Loucy (cell line): ENCODE measurements at regions not wholly inside any gene's neighbourhood (a gene's known extent, or its start where the extent isn't known, plus 50 kb on each side); places are given as distances from the start of the nearest gene placed in this dataset.

Experiments used
- H2AFZ ChIP-seq: fragments of 200-600 bp; sonication (generic); 2 replicates; pipeline ENCODE4 v1.6.0; 2016; ENCODE audit warnings: antibody characterized with exemption, mild to moderate bottlenecking, low read length, moderate library complexity
- H3F3A ChIP-seq: fragments of 200-600 bp; 2 replicates; pipeline ENCODE4 v1.6.0; 2016; ENCODE audit warnings: antibody characterized with exemption, low read depth, mild to moderate bottlenecking
- H3K27me3 ChIP-seq: fragments of 200-600 bp; sonication (generic); 2 replicates; pipeline ENCODE4 v1.6.1; 2014; ENCODE audit warnings: low read length, mild to moderate bottlenecking; ENCODE audit not compliant: insufficient read depth, poor library complexity, severe bottlenecking
- H3K36me3 ChIP-seq: fragments of 200-600 bp; sonication (generic); 2 replicates; pipeline ENCODE4 v1.6.1; 2016; ENCODE audit warnings: low read length; ENCODE audit not compliant: insufficient read depth
- H3K4me1 ChIP-seq: fragments of 200-600 bp; sonication (generic); 2 replicates; pipeline ENCODE4 v1.5.1; 2014; ENCODE audit warnings: low read length, mild to moderate bottlenecking; ENCODE audit not compliant: insufficient read depth, poor library complexity, severe bottlenecking
- H3K4me2 ChIP-seq: fragments of 200-600 bp; sonication (generic); 2 replicates; pipeline ENCODE4 v1.6.0; 2014; ENCODE audit warnings: antibody characterized with exemption, low read length, low read depth, mild to moderate bottlenecking; ENCODE audit not compliant: poor library complexity, severe bottlenecking
- H3K4me3 ChIP-seq: fragments of 200-600 bp; sonication (generic); 2 replicates; pipeline ENCODE4 v1.5.1; 2014; ENCODE audit warnings: low read length, mild to moderate bottlenecking, mixed read lengths; ENCODE audit not compliant: poor library complexity, severe bottlenecking
- H3K79me2 ChIP-seq: fragments of 200-600 bp; sonication (generic); 2 replicates; pipeline ENCODE4 v1.6.1; 2014; ENCODE audit warnings: low read length; ENCODE audit not compliant: insufficient read depth
- H3K9ac ChIP-seq: fragments of 200-600 bp; sonication (generic); 2 replicates; pipeline ENCODE4 v1.6.0; 2014; ENCODE audit warnings: mild to moderate bottlenecking, low read depth, low read length, moderate library complexity; ENCODE audit not compliant: poor library complexity, severe bottlenecking
- H3K9me2 ChIP-seq: fragments of 200-600 bp; sonication (generic); replicated peaks from 2 replicates; pipeline ENCODE4 v1.6.1; 2016; ENCODE audit warnings: low read depth, low read length, mixed read lengths
- H3K9me3 ChIP-seq: fragments of 200-600 bp; sonication (generic); 2 replicates; pipeline ENCODE4 v1.6.1; 2014; ENCODE audit warnings: mild to moderate bottlenecking, antibody characterized with exemption, low read length, low read depth; ENCODE audit not compliant: insufficient read depth
- H4K20me1 ChIP-seq: fragments of 200-600 bp; sonication (generic); 2 replicates; pipeline ENCODE4 v1.6.0; 2014; ENCODE audit warnings: antibody characterized with exemption, low read length, mild to moderate bottlenecking; ENCODE audit not compliant: insufficient read depth, poor library complexity, severe bottlenecking
- EZH2phosphoT487 ChIP-seq: fragments of 200-600 bp; IDR thresholded peaks from 2 replicates; pipeline ENCODE4 v1.6.1; 2018; ENCODE audit warnings: antibody characterized with exemption, mild to moderate bottlenecking, moderate library complexity, borderline replicate concordance
- TF ChIP-seq, protein P1 (sequence below): fragments of 200-600 bp; sonication (generic); conservative IDR thresholded peaks from 2 replicates; pipeline ENCODE4 v1.5.1; 2014; ENCODE audit warnings: mild to moderate bottlenecking, antibody characterized with exemption, low read length

DNA sequence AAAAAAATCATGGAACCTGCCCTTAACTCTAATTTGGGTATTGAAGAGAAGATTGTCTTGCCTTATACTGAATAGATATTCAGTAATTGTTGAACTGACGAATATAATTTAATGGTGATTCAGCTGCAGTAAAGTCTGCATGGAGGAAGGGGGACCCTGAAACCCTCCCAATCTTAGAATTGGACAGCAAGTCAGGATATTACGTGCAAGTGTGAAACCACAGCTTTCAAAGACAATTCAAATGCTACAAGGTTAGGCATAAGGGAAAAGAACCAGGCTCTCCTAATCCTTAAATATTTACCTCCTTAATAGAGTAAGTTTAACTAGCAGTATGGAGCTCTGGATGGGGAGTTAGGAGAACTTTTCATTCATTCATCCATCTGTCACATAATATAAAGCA is 226.9 kb upstream of the TNP1 start:
- H3K27me3 ChIP-seq = no peaks in the 10 kb centered on the region
- H3K36me3 ChIP-seq = no peaks in the 10 kb centered on the region
- no peak overlapping the region for H3K9ac ChIP-seq
- no peak overlapping the region for H3K4me3 ChIP-seq
- H3K4me1 ChIP-seq = no peaks in the 10 kb centered on the region
- no peaks in the 10 kb centered on the region for H3K9me2 ChIP-seq
- no peaks in the 10 kb centered on the region for H3K9me3 ChIP-seq
- H3F3A ChIP-seq = no peaks in the 10 kb centered on the region
- H4K20me1 ChIP-seq = no peaks in the 10 kb centered on the region
- H3K79me2 ChIP-seq = no peaks in the 10 kb centered on the region
- H2AFZ ChIP-seq = no peak overlapping the region
- no peak for TF ChIP-seq EZH2phosphoT487
- TF ChIP-seq, protein P1, sequence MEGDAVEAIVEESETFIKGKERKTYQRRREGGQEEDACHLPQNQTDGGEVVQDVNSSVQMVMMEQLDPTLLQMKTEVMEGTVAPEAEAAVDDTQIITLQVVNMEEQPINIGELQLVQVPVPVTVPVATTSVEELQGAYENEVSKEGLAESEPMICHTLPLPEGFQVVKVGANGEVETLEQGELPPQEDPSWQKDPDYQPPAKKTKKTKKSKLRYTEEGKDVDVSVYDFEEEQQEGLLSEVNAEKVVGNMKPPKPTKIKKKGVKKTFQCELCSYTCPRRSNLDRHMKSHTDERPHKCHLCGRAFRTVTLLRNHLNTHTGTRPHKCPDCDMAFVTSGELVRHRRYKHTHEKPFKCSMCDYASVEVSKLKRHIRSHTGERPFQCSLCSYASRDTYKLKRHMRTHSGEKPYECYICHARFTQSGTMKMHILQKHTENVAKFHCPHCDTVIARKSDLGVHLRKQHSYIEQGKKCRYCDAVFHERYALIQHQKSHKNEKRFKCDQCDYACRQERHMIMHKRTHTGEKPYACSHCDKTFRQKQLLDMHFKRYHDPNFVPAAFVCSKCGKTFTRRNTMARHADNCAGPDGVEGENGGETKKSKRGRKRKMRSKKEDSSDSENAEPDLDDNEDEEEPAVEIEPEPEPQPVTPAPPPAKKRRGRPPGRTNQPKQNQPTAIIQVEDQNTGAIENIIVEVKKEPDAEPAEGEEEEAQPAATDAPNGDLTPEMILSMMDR = no peak
- no peak overlapping the region for H3K4me2 ChIP-seq

GRCh38 chr2:217086038-217086522 is 226.2 kb upstream of the TNP1 start:
- Histone ChIP-seq H3K9me3 (no peaks in the 10 kb centered on the region), H3F3A (no peaks in the 10 kb centered on the region), H3K4me2 (no peak overlapping the region), H3K4me1 (no peaks in the 10 kb centered on the region), H3K27me3 (no peaks in the 10 kb centered on the region), H3K36me3 (no peaks in the 10 kb centered on the region), H2AFZ (no peak overlapping the region), H3K9ac (no peak overlapping the region), H3K79me2 (no peaks in the 10 kb centered on the region), H3K4me3 (no peak overlapping the region), H4K20me1 (no peaks in the 10 kb centered on the region), H3K9me2 (no peaks in the 10 kb centered on the region)
- TF ChIP-seq, protein P1 = no peak
- TF ChIP-seq EZH2phosphoT487 = no peak

DNA sequence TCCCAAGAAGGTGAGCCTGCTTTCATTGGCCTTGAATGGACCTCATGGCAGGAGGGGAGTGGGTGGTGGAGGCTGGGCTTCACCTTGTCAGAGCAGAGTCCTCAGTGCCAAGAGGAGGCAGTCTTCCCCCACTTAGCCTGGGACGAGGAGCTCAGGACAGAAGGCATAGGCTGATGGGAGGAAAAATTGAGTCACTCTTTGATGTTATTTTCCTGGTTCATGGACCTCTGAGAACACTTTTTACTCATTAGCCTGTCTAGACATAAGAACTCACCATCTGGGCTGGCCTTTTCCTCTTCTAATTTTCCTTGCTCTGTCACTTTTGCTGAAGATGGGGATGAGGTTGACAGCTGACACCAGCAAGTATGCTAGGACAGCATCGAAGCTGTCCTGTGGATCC is 225.7 kb upstream of the TNP1 start:
- Histone ChIP-seq H3K9me3 (no peaks in the 10 kb centered on the region), H3K4me2 (no peak overlapping the region), H3K4me1 (no peaks in the 10 kb centered on the region)

More for the DNA sequence above, 225.7 kb upstream of the TNP1 start:
- Histone ChIP-seq H3K9me2 (no peaks in the 10 kb centered on the region), H3K4me3 (no peak overlapping the region), H4K20me1 (no peaks in the 10 kb centered on the region), H3K36me3 (no peaks in the 10 kb centered on the region), H3K79me2 (no peaks in the 10 kb centered on the region), H3K27me3 (no peaks in the 10 kb centered on the region), H3K9ac (no peak overlapping the region), H3F3A (no peaks in the 10 kb centered on the region), H2AFZ (no peak overlapping the region)
- TF ChIP-seq, protein P1 = no peak
- TF ChIP-seq EZH2phosphoT487 = no peak
